HL-60 (cell line): ENCODE measurements at regions not wholly inside any gene's neighbourhood (a gene's known extent, or its start where the extent isn't known, plus 50 kb on each side); places are given as distances from the start of the nearest gene placed in this dataset.

Experiments
- DNase-seq, 2 experiments: peaks; one replicate each; pipeline ENCODE4 v3.0.0-alpha.2; 2010 to 2020; ENCODE audit warnings: low read depth in 1 of 2, low spot score in 1 of 2
- H3K27ac ChIP-seq: fragments of 250-450 bp; sonication (Bioruptor Pico); replicated peaks from 2 replicates; pipeline ENCODE4 v1.5.1; 2020; ENCODE audit warnings: mild to moderate bottlenecking, moderate library complexity
- H3K27me3 ChIP-seq: fragments of 250-450 bp; sonication (Bioruptor Pico); 2 replicates; pipeline ENCODE4 v1.5.1; 2021; ENCODE audit warnings: mild to moderate bottlenecking, moderate library complexity; ENCODE audit not compliant: insufficient read depth, poor library complexity, severe bottlenecking
- H3K4me3 ChIP-seq: replicated peaks from 2 replicates; pipeline ENCODE4 v1.5.1; 2011; ENCODE audit warnings: mild to moderate bottlenecking, control low read depth, low read length; ENCODE audit not compliant: insufficient read depth
- CTCF ChIP-seq: IDR thresholded peaks from one replicate; pipeline ENCODE4 v1.5.1; 2011; ENCODE audit warnings: low read length, control low read depth, inconsistent platforms; ENCODE audit not compliant: insufficient read depth
- GABPA ChIP-seq: IDR thresholded peaks from 2 replicates; pipeline ENCODE4 v1.6.1; 2012; ENCODE audit warnings: low read depth
- POLR2AphosphoS5 ChIP-seq: IDR thresholded peaks from 2 replicates; pipeline ENCODE4 v1.6.1; 2012; ENCODE audit warnings: low read depth
- REST ChIP-seq: IDR thresholded peaks from 2 replicates; pipeline ENCODE4 v1.6.1; 2012; ENCODE audit warnings: low read depth; ENCODE audit not compliant: insufficient replicate concordance
- SPI1 ChIP-seq: IDR thresholded peaks from 2 replicates; pipeline ENCODE4 v1.6.1; 2012; ENCODE audit warnings: low read depth, mild to moderate bottlenecking, borderline replicate concordance

GRCh38 chrX:39957816-39958566 lies 139.8 kb downstream of the BCOR start:
- Histone ChIP-seq H3K27ac (no peak overlapping the region), H3K27me3 (no peaks in the 10 kb centered on the region), H3K4me3 (no peak overlapping the region)
- no peak for TF ChIP-seq SPI1
- no peak for DNase-seq

GRCh38 chrX:39958850-39959249 lies 138.9 kb downstream of the BCOR start:
- Histone ChIP-seq H3K27ac (no peak overlapping the region), H3K4me3 (no peak overlapping the region), H3K27me3 (no peaks in the 10 kb centered on the region)
- DNase-seq: no peak
- TF ChIP-seq POLR2AphosphoS5 (no peak), CTCF (no peak), REST (no peak), SPI1 (no peak), GABPA (no peak)

- H3K4me3 ChIP-seq: no peak overlapping the region
- TF ChIP-seq GABPA: no peak
- no peak for TF ChIP-seq REST
- no peak for TF ChIP-seq SPI1
- no peak for TF ChIP-seq POLR2AphosphoS5
- no peak for TF ChIP-seq CTCF
- DNase-seq: no peak
- H3K27ac ChIP-seq: no peak overlapping the region
- no peaks in the 10 kb centered on the region for H3K27me3 ChIP-seq
Measured at GRCh38 chrX:39960219-39960618, 137.5 kb downstream of the BCOR start.

- Histone ChIP-seq H3K27ac (no peak overlapping the region), H3K27me3 (no peaks in the 10 kb centered on the region), H3K4me3 (no peak overlapping the region)
- TF ChIP-seq SPI1 (no peak), GABPA (no peak), CTCF (no peak), POLR2AphosphoS5 (no peak), REST (no peak)
- DNase-seq: no peak
Measured at GRCh38 chrX:39961441-39961840, 136.3 kb downstream of the BCOR start.
